GM21526 (cell line): ENCODE measurements at regions not wholly inside any gene's neighbourhood (a gene's known extent, or its start where the extent isn't known, plus 50 kb on each side); places are given as distances from the start of the nearest gene placed in this dataset.
"Not testable (repeated sequence)": the region's sequence is repeated elsewhere in the genome, so short reads cannot be mapped to it uniquely, and the experiment has no call there.

ENCODE experiments used
- ATAC-seq: cut with Tn5 transposase; IDR thresholded peaks from one replicate; pipeline ENCODE4 v1.9.1; 2021; ENCODE audit warnings: moderate library complexity; ENCODE audit not compliant: unreplicated experiment, low FRiP score

- ATAC-seq = no peak
These were observed 229.3 kb downstream of the SATB1 start for GRCh38 chr3:18195836-18196235.

DNA sequence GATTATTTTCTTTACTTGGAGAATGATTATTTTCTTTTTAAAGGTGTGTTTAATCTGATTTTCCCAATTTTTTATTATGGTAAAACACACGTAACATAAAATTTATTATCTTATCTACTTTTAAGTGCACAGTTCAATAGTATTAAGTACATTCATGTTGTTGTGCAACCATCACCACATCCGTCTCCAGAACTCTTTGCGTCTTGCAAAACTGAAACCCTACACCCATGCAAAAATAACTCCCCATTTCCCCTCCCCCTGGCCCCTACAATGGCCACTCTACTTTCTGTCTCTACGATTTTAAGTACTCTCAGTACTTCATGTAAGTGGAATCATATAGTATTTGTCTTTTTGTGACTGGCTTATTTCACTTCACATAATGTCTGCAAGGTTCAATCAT lies 230.7 kb downstream of the SATB1 start:
- ATAC-seq = peak; percentile 58

GRCh38 chr3:18190646-18191045 lies 234.5 kb downstream of the SATB1 start:
- ATAC-seq = no peak

DNA sequence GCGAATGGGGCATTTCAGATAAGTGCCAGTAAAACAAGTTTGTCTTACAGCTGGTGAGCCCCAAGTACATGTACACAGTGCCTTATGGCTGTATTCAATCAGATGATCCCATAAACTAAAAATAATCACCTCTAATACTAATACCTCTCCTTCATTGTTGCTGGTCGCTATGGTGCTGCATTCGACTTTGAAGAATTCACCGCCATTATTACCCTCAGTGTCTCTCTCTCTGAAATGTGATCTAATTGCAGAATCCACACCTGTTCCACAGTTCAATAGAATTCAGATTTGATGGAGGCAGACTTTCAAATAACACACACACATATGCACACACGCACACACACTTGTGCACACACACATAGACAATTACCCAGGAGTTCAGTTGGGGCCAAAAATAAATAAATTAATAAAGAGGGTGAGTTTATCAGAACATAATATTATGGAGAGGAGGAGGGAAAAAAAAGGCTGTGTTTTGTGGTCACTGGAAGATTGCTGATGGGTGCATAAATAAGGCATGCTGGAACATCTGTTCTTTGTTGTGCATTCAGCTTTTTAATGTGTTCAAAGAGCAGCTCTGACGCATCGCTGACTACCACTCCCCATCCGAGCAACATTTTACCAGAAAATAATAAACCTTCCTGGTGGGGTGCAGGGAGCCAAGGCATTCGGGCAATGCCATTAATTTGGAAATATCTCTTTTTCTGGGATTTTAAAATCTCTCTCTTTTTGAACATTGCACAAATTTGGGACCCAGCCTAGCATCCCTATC lies 235.7 kb downstream of the SATB1 start:
- no peak for ATAC-seq

GRCh38 chr3:18188491-18188890 lies 236.6 kb downstream of the SATB1 start:
- ATAC-seq = no peak

GRCh38 chr3:18185624-18186023 lies 239.5 kb downstream of the SATB1 start:
- no peak for ATAC-seq

DNA sequence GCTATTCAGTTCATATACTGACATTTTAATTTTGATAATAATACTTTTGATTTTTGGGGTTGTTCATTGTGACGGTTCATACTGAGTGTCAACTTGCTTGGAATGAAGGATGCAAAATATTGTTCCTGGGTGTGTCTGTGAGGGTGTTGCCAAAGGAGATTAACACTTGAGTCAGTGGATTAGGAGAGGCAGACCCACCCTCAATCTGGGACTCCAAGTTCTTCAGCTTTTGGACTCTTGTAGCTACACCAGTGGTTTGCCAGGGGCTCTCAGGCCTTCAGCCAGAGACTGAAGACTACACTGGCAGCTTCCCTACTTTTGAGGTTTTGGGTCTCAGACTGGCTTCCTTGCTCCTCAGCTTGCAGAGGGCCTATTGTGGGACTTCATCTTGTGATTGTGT lies 242.2 kb downstream of the SATB1 start:
- ATAC-seq = not testable (repeated sequence)

- no peak for ATAC-seq
These were observed 245.6 kb downstream of the SATB1 start for GRCh38 chr3:18179521-18179920.

GRCh38 chr3:18177271-18177670 lies 247.9 kb downstream of the SATB1 start:
- no peak for ATAC-seq

GRCh38 chr3:18173891-18174290 lies 251.2 kb downstream of the SATB1 start:
- not testable (repeated sequence) for ATAC-seq

- ATAC-seq = no peak
These were observed 265.5 kb downstream of the SATB1 start for GRCh38 chr3:18159681-18160080.

- no peak for ATAC-seq
These were observed 271.5 kb downstream of the SATB1 start for GRCh38 chr3:18153571-18154173.

DNA sequence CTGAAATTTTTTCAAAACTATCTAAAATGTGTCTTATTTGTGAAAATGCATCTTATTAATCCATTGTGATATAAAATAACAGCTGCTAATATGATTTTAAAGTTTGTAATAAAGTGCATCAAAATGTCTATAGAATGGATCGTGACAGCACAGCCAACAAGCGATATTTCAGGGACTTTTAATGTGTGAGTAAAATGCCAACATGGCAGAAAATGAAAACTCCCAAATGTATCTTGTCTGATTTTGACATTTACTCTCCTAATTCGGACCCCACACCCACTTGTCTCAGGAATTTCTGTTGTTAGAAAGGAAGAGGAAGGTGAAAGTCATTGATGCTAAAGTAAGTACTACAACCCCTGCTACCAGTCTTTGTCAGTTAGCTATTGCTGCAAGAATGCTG lies 273.9 kb downstream of the SATB1 start:
- no peak for ATAC-seq

- ATAC-seq = no peak
These were observed 275.2 kb downstream of the SATB1 start for GRCh38 chr3:18149935-18150334.

DNA sequence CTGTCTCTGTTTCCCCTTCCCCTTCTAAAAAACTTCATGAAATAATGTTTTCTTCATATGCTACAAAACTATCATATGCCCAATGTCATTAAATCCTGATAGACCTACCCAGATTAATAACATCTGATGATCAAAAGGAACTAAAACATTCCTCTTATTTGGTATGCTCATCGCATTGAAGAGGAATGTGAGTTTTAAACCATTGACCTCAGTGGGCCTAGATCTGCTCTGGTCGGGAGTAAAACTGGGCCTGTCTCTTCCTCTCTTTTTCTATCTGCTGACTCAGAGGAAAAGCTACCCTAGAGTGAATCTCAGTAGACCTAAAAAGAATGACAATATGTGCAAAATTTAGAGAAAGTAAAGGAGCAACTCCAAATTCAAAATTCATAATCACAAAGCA lies 275.8 kb downstream of the SATB1 start:
- no peak for ATAC-seq

DNA sequence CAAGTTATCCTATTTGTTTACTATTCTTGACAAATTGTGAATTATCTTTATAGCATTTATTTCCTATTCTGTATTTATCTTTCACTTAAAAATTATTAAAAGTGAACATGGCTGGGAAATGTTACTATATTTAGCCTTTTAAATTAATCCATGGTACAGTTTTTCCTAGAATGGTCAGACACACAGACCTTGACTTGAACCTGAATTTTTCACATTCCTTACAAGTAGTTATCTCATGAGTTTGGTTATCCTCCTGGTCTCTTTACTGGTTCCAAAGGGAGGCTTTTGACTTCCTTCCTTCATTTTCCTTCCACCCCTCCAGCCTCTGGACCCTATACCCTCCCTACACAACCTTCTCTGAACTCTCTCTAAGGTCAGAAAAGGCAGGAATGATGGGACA lies 280.6 kb downstream of the SATB1 start:
- ATAC-seq = no peak

DNA sequence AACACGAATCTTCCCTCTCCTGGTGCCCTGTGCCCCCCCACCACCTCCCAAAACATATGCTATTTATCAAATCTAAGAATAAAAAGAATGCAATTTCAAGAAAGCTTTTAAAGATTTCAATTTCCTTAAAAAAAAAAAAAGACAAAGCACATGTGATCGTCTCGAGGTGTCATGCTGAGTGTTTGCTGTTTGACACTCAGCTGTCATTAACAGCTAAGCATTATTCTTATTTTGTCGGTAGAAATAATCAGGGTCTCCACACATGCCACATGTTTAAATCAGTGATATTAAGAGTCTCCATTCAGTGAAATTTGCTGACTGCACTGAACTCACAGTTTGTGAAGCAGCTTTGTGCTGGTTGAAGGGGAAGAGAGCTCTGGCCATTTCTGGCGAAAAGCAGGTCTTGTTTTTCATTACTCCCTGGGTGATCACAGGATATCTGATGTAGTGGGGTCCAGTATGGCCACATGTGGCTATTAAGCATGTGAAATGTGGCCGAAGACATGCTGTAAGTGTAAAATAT lies 281.8 kb downstream of the SATB1 start:
- ATAC-seq = no peak

DNA sequence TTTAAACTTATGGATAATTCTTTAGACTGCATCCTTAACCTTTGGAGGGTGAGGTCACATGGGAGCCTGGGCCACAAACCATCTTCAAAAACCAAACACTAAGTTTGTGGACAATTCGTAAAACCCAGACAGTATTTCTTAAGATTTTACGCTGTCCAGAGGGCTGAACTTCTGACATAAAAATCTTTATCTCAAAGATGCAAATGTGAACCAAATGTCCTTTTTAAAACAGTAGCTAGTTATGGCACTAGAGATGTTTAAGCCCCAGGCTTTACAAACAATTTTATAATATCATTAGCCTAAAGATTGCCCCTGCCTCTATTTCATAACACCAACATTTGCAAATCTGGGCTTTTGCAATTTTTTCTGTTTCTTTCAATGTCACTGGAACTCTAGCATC lies 287.2 kb downstream of the SATB1 start:
- no peak for ATAC-seq

DNA sequence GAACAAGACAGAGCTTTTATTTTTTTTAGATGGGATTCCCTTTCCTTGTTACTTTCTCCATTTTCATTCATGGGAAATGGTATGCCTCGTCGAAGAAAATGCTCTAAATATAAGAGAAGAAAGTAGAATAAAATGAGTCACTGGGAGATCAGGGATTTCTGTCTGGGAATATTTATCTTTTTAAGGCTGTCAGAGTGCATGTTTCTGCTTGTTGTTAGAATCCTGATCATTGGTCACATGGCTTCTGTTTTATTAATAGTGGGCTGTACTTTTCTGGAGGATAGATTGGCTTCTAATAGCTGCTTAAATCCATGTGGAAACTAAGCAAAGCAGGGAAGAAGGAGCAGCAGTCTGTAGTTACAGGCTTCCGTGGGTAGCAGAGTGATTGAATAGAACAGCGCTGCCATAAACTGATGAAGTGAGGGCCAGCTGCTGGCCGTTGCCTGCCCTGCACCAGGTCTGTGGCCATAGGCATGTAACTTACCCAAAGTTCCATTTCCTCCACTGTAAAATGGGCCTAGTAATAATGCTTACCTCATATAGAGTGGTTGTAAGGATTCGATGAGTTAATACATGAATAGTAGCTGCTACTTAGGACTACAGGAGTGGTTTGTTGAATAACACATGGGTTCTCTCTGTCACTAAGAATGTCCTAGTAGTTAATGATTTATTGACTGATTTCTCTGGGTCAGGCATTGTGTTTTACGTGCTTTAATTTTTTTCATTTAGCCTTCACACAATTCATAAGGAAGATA lies 289.9 kb downstream of the SATB1 start:
- ATAC-seq = no peak

- ATAC-seq = no peak
These were observed 290.6 kb downstream of the SATB1 start for GRCh38 chr3:18134386-18135059.

GRCh38 chr3:18132991-18133390 lies 292.1 kb downstream of the SATB1 start:
- no peak for ATAC-seq
